A549 (cell line): ENCODE measurements at regions not wholly inside any gene's neighbourhood (a gene's known extent, or its start where the extent isn't known, plus 50 kb on each side); places are given as distances from the start of the nearest gene placed in this dataset.

ENCODE experiments used
- ATAC-seq, 2 experiments: fragments of 200-7000 bp in 1 of 2; fragments of >200 bp in 1 of 2; cut with Nextera tagmentation in 1 of 2; cut with Tn5 transposase in 1 of 2; 3 replicates each; pipeline versions ENCODE4 v1.8.0 to v1.9.1; 2018 to 2020; ENCODE audit warnings: mild to moderate bottlenecking in 1 of 2, moderate library complexity in 1 of 2
- CTCF ChIA-PET: fragments of 300-600 bp; sonication (Branson Sonifier 250); formaldehyde crosslinking; extraction: SDS; loops from one replicate; lab custom pipeline; 2021; ENCODE audit warnings: antibody characterized with exemption, inconsistent platforms; lab: Yijun Ruan, JAX
- POLR2A ChIA-PET: fragments of 350-600 bp; formaldehyde crosslinking; extraction: SDS; loops from one replicate; lab custom pipeline; 2021; ENCODE audit warnings: antibody characterized with exemption, inconsistent platforms; lab: Yijun Ruan, JAX
- DNase-seq, 2 experiments: peaks; one replicate each; pipeline versions ENCODE4 v3.0.0 to v3.0.0-alpha.2; 2011 to 2016; ENCODE audit warnings: low read depth in 1 of 2, low spot score in 1 of 2
- FAIRE-seq: peaks from 2 replicates; lab custom pipeline; 2011; peaks lifted over from hg19 to GRCh38; lab: Jason Lieb, UNC
- H3K27ac ChIP-seq, 2 experiments: fragments of >200 bp; sonication (Bioruptor Twin); formaldehyde crosslinking; 3 replicates each; pipeline ENCODE4 v1.5.1; 2016 to 2017
- H3K4me1 ChIP-seq: fragments of >200 bp; sonication (Bioruptor Twin); formaldehyde crosslinking; 3 replicates; pipeline ENCODE4 v1.6.1; 2016
- H3K4me2 ChIP-seq: fragments of >200 bp; sonication (Bioruptor Twin); formaldehyde crosslinking; 3 replicates; pipeline ENCODE4 v1.6.1; 2016
- H3K4me3 ChIP-seq: fragments of >200 bp; sonication (Bioruptor Twin); formaldehyde crosslinking; 3 replicates; pipeline ENCODE4 v1.5.1; 2016
- H3K9me3 ChIP-seq: fragments of >200 bp; sonication (Bioruptor Twin); formaldehyde crosslinking; 3 replicates; pipeline ENCODE4 v1.6.1; 2016
- BHLHE40 ChIP-seq: IDR thresholded peaks from 2 replicates; pipeline ENCODE4 v1.6.1; 2012; ENCODE audit warnings: low read depth, low read length, inconsistent platforms
- CHD4 ChIP-seq: fragments of 200-600 bp; sonication (generic); IDR thresholded peaks from 2 replicates; pipeline ENCODE4 v1.6.1; 2016; ENCODE audit warnings: antibody characterized with exemption, mild to moderate bottlenecking, borderline replicate concordance
- CTCF ChIP-seq: fragments of >200 bp; sonication (Bioruptor Twin); formaldehyde crosslinking; IDR thresholded peaks from 3 replicates; pipeline ENCODE4 v1.5.1; 2016
- E2F6 ChIP-seq: IDR thresholded peaks from 2 replicates; pipeline ENCODE4 v1.6.1; 2012; ENCODE audit warnings: low read depth, borderline replicate concordance
- ELK1 ChIP-seq: fragments of 150-350 bp; IDR thresholded peaks from 2 replicates; pipeline ENCODE4 v1.6.1; 2014; ENCODE audit warnings: low read depth, mild to moderate bottlenecking, low read length
- ESRRA ChIP-seq: fragments of 150-350 bp; IDR thresholded peaks from 2 replicates; pipeline ENCODE4 v1.6.1; 2014; ENCODE audit warnings: mild to moderate bottlenecking, low read length, borderline replicate concordance
- FOSB ChIP-seq: fragments of 250-450 bp; sonication (Bioruptor Pico); IDR thresholded peaks from 2 replicates; pipeline ENCODE4 v1.5.0; 2020; ENCODE audit warnings: mild to moderate bottlenecking, moderate library complexity
- FOXS1 ChIP-seq: fragments of 250-450 bp; sonication (Bioruptor Pico); IDR thresholded peaks from 2 replicates; pipeline ENCODE4 v1.5.0; 2020; ENCODE audit warnings: mild to moderate bottlenecking, moderate library complexity
- GATA3 ChIP-seq: IDR thresholded peaks from 2 replicates; pipeline ENCODE4 v1.6.1; 2012; ENCODE audit warnings: borderline replicate concordance
- HES2 ChIP-seq: fragments of >200 bp; sonication (Bioruptor Twin); formaldehyde crosslinking; IDR thresholded peaks from 2 replicates; pipeline ENCODE4 v1.6.1; 2016
- HOXB5 ChIP-seq: fragments of 250-450 bp; sonication (Bioruptor Pico); IDR thresholded peaks from 2 replicates; pipeline ENCODE4 v1.5.0; 2020; ENCODE audit warnings: mild to moderate bottlenecking, moderate library complexity
- KDM1A ChIP-seq: fragments of 200-600 bp; sonication (generic); IDR thresholded peaks from 2 replicates; pipeline ENCODE4 v1.6.1; 2016; ENCODE audit warnings: low read depth, mild to moderate bottlenecking
- MAX ChIP-seq: IDR thresholded peaks from 2 replicates; pipeline ENCODE4 v1.6.1; 2012
- MAZ ChIP-seq: fragments of 150-350 bp; IDR thresholded peaks from 2 replicates; pipeline ENCODE4 v1.6.1; 2014; ENCODE audit warnings: antibody characterized with exemption, low read depth, low read length, borderline replicate concordance
- POLR2A ChIP-seq: IDR thresholded peaks from 2 replicates; pipeline ENCODE4 v1.6.1; 2012; ENCODE audit warnings: mild to moderate bottlenecking, low read length
- POLR2AphosphoS2 ChIP-seq: conservative IDR thresholded peaks from 2 replicates; pipeline ENCODE4 v1.6.1; 2012; ENCODE audit warnings: low read length, improper control_type of control experiment, inconsistent platforms
- RAD21 ChIP-seq, 2 experiments: fragments of >200 bp in 1 of 2; sonication (Bioruptor Twin) in 1 of 2; formaldehyde crosslinking in 1 of 2; IDR thresholded peaks in 1 of 2; conservative IDR thresholded peaks in 1 of 2; 2 replicates in 1 of 2; 3 replicates in 1 of 2; pipeline ENCODE4 v1.6.1; 2012 to 2018; ENCODE audit warnings: inconsistent platforms in 1 of 2
- RCOR1 ChIP-seq: fragments of 150-350 bp; IDR thresholded peaks from 2 replicates; pipeline ENCODE4 v1.6.1; 2014; ENCODE audit warnings: antibody characterized with exemption, low read length, low read depth
- REST ChIP-seq: fragments of 200-600 bp; sonication (generic); IDR thresholded peaks from 2 replicates; pipeline ENCODE4 v1.6.1; 2016; ENCODE audit warnings: antibody characterized with exemption, mild to moderate bottlenecking, moderate library complexity
- RFX5 ChIP-seq: fragments of 450-650 bp; IDR thresholded peaks from 2 replicates; pipeline ENCODE4 v1.7.1; 2014; ENCODE audit warnings: antibody characterized with exemption, mild to moderate bottlenecking, moderate library complexity
- SMC3 ChIP-seq: fragments of >200 bp; sonication (Bioruptor Twin); formaldehyde crosslinking; IDR thresholded peaks from 3 replicates; pipeline ENCODE4 v1.6.1; 2018; ENCODE audit warnings: inconsistent platforms
- TP53 ChIP-seq: fragments of 250-450 bp; sonication (Bioruptor Pico); IDR thresholded peaks from 2 replicates; pipeline ENCODE4 v1.5.0; 2021; ENCODE audit warnings: mild to moderate bottlenecking, moderate library complexity
- USF2 ChIP-seq: fragments of 450-650 bp; IDR thresholded peaks from 2 replicates; pipeline ENCODE4 v1.6.1; 2014; ENCODE audit warnings: antibody characterized with exemption
- ZC3H11A ChIP-seq: fragments of 450-650 bp; IDR thresholded peaks from 2 replicates; pipeline ENCODE4 v1.6.1; 2014; ENCODE audit warnings: antibody characterized with exemption, mild to moderate bottlenecking
- ZSCAN20 ChIP-seq: fragments of 250-450 bp; sonication (Bioruptor Pico); IDR thresholded peaks from 2 replicates; pipeline ENCODE4 v1.8.0; 2022; ENCODE audit warnings: mild to moderate bottlenecking, moderate library complexity
- WGBS: methylation state at CpG from one replicate; pipeline ENCODE4 v1.1.6; 2017; ENCODE audit errors: missing lambda C conversion rate; 5-methylcytosine and 5-hydroxymethylcytosine counted together

GRCh38 chr1:58189453-58189852 lies 357.1 kb downstream of the OMA1 start:
- no peak for FAIRE-seq
- WGBS, result 0% methylated on average over 1 of the region's 3 CpGs

GRCh38 chr1:58183286-58183685 lies 363.2 kb downstream of the OMA1 start:
- Histone ChIP-seq H3K4me2 (no peak overlapping the region), H3K9me3 (no peaks in the 10 kb centered on the region), H3K27ac (no peak overlapping the region), H3K4me1 (no peaks in the 10 kb centered on the region), H3K4me3 (no peak overlapping the region)
- ATAC-seq, result no peak
- DNase-seq, result no peak
- 2% methylated on average over 2 of the region's 2 CpGs for WGBS
- ChIA-PET POLR2A (no interaction called here), CTCF (no interaction called here)
- TF ChIP-seq E2F6 (no peak), ESRRA (no peak), FOSB (no peak), POLR2A (no peak), USF2 (no peak), TP53 (CRISPR knock-in tag) (no peak), REST (no peak), BHLHE40 (no peak), FOXS1 (no peak), KDM1A (no peak), POLR2AphosphoS2 (no peak)
- no peak for FAIRE-seq

More at GRCh38 chr1:58189453-58189852, 357.1 kb downstream of the OMA1 start:
- TF ChIP-seq HES2 (no peak), SMC3 (no peak), RAD21 (conservative IDR thresholded peaks at IDR 0.05 in 1 of 2, IDR thresholded peaks at IDR 0.05 in 1 of 2) (no peak), MAX (no peak), ZC3H11A (no peak), CHD4 (no peak), GATA3 (no peak), RFX5 (no peak), HOXB5 (CRISPR knock-in tag) (no peak), MAZ (no peak), ZSCAN20 (CRISPR knock-in tag) (no peak), FOSB (no peak), ELK1 (no peak), ESRRA (no peak), CTCF (no peak), RCOR1 (no peak)
- no peaks in the 10 kb centered on the region for H3K9me3 ChIP-seq
- ChIA-PET POLR2A (no interaction called here), CTCF (no interaction called here)
- no peak overlapping the region for H3K4me3 ChIP-seq
- no peak overlapping the region for H3K4me2 ChIP-seq
- DNase-seq (no peak), ATAC-seq (no peak)
- H3K27ac ChIP-seq, result no peak overlapping the region
- H3K4me1 ChIP-seq, result no peaks in the 10 kb centered on the region
